HepG2 (cell line): ENCODE measurements at regions not wholly inside any gene's neighbourhood (a gene's known extent, or its start where the extent isn't known, plus 50 kb on each side); places are given as distances from the start of the nearest gene placed in this dataset.

Experiments
- ARID5B ChIP-seq: IDR thresholded peaks from 2 replicates; pipeline ENCODE4 v1.4.0; 2020; ENCODE audit warnings: mild to moderate bottlenecking, missing genetic modification reagents
- ATF7 ChIP-seq, 2 experiments: fragments of 450-650 bp in 1 of 2; sonication (generic) in 1 of 2; formaldehyde crosslinking in 1 of 2; IDR thresholded peaks; 2 replicates each; pipeline versions ENCODE4 v1.4.0 to v1.6.1; 2016 to 2020; ENCODE audit warnings: antibody characterized with exemption in 1 of 2, mild to moderate bottlenecking in 1 of 2, missing genetic modification reagents in 1 of 2
- ATRX ChIP-seq: sonication (generic); formaldehyde crosslinking; IDR thresholded peaks from 2 replicates; pipeline ENCODE4 v1.4.0; 2020; ENCODE audit warnings: missing genetic modification reagents, borderline replicate concordance
- BRCA1 ChIP-seq: sonication (generic); formaldehyde crosslinking; IDR thresholded peaks from 2 replicates; pipeline ENCODE4 v1.4.0; 2020; ENCODE audit warnings: missing genetic modification reagents
- CERS6 ChIP-seq: sonication (generic); formaldehyde crosslinking; IDR thresholded peaks from 2 replicates; pipeline ENCODE4 v1.5.0; 2020; ENCODE audit warnings: missing genetic modification reagents
- CTCF ChIP-seq: sonication (generic); formaldehyde crosslinking; IDR thresholded peaks from 2 replicates; pipeline ENCODE4 v1.5.0; 2020; ENCODE audit warnings: mild to moderate bottlenecking, missing genetic modification reagents, moderate library complexity
- ETV6 ChIP-seq: sonication (generic); formaldehyde crosslinking; conservative IDR thresholded peaks from 2 replicates; pipeline ENCODE4 v1.4.0; 2020; ENCODE audit warnings: missing genetic modification reagents
- JUND ChIP-seq: sonication (generic); formaldehyde crosslinking; IDR thresholded peaks from 2 replicates; pipeline ENCODE4 v1.8.0; 2022; ENCODE audit warnings: mild to moderate bottlenecking, missing genetic modification reagents
- MYC ChIP-seq: sonication (generic); formaldehyde crosslinking; IDR thresholded peaks from 2 replicates; pipeline ENCODE4 v1.9.0; 2021; ENCODE audit warnings: missing genetic modification reagents, borderline replicate concordance
- ZKSCAN8 ChIP-seq: IDR thresholded peaks from 2 replicates; pipeline ENCODE4 v1.6.1; 2016; ENCODE audit warnings: borderline replicate concordance, missing genetic modification reagents, missing compliant biosample characterization
- ZNF382 ChIP-seq: sonication (generic); formaldehyde crosslinking; IDR thresholded peaks from 2 replicates; pipeline ENCODE4 v1.5.0; 2020; ENCODE audit warnings: missing genetic modification reagents, mild to moderate bottlenecking, borderline replicate concordance

GRCh38 chr18:34084635-34085034 is 140.1 kb downstream of the NOL4 start:
- TF ChIP-seq ATRX (CRISPR knock-in tag) (no peak), CTCF (no peak), CERS6 (CRISPR knock-in tag) (no peak), ATF7 (IDR thresholded peaks at IDR 0.05) (no peak), ATF7 (CRISPR knock-in tag; IDR thresholded peaks at IDR 0.05) (no peak), MYC (CRISPR knock-in tag) (no peak), JUND (CRISPR knock-in tag) (no peak), ETV6 (CRISPR knock-in tag) (no peak), ARID5B (CRISPR knock-in tag) (no peak), ZNF382 (no peak), ZKSCAN8 (CRISPR knock-in tag) (no peak), BRCA1 (CRISPR knock-in tag) (no peak)
